ENCODE measurements at regions not wholly inside any gene's neighbourhood (a gene's known extent, or its start where the extent isn't known, plus 50 kb on each side); places are given as distances from the start of the nearest gene placed in this dataset.

DNA sequence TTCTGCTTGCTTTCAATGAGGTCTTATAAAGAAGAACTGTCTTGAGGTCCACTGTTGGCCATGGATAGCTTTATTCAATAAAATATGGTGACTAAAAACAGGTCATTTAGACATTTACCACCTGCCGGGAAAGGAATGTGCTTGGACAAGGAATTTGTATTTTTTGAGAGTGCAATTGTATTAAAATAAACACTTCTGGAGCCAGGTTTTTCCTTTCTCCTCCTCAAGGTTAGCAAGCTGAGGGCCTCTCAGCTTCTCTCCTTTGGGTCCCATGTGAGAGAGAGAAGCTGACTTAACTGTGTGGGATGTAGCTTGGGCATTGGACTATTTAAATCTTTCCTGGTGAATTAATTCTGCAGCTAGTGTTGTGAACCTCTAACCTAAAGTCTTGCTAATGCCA lies 321.0 kb downstream of the MEIS1 start:
- TF ChIP-seq, protein P1, sequence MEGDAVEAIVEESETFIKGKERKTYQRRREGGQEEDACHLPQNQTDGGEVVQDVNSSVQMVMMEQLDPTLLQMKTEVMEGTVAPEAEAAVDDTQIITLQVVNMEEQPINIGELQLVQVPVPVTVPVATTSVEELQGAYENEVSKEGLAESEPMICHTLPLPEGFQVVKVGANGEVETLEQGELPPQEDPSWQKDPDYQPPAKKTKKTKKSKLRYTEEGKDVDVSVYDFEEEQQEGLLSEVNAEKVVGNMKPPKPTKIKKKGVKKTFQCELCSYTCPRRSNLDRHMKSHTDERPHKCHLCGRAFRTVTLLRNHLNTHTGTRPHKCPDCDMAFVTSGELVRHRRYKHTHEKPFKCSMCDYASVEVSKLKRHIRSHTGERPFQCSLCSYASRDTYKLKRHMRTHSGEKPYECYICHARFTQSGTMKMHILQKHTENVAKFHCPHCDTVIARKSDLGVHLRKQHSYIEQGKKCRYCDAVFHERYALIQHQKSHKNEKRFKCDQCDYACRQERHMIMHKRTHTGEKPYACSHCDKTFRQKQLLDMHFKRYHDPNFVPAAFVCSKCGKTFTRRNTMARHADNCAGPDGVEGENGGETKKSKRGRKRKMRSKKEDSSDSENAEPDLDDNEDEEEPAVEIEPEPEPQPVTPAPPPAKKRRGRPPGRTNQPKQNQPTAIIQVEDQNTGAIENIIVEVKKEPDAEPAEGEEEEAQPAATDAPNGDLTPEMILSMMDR (IDR thresholded peaks at IDR 0.05), result no peak
- Histone ChIP-seq H3K27me3 (ENCODE audit: insufficient read depth in 3 of 3, low read length in 2 of 3) (no peaks in the 10 kb centered on the region), H3K4me3 (no peak overlapping the region), H3K4me1 (no peaks in the 10 kb centered on the region), H3K36me3 (ENCODE audit: insufficient read depth in 1 of 2, low read depth in 1 of 2) (no peaks in the 10 kb centered on the region), H3K27ac (no peak overlapping the region), H3K9me3 (no peaks in the 10 kb centered on the region)
- DNase-seq (no peak), ATAC-seq (no peak)
- WGBS, 3 donors, result 71 to 82% (median 80%) methylated on average over 1 of the region's 1 CpG
- intact Hi-C loops (cut with DNase I), result no loop called here

DNA sequence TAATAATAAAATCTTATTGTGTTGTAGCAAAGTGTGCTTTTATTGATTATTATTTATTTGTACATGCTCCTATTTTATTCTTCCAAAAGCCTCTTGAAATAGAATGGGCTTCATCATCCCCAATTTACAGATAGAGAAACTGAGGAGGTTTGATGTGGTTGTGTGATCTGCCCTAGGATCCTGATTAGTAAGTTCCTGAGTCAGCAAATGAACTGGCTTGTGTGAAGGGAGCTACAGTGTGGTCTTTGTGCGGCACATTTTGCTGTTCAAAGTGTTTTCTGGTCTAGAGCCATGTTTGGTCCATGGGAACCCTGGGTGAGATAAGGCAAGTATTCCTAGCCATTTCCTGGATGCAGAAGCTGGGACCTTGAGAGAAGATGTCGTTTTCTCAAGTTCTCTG lies 326.9 kb downstream of the MEIS1 start:
- TF ChIP-seq, protein P1 (IDR thresholded peaks at IDR 0.05), result no peak
- Histone ChIP-seq H3K9me3 (no peaks in the 10 kb centered on the region), H3K36me3 (ENCODE audit: insufficient read depth in 1 of 2, low read depth in 1 of 2) (no peaks in the 10 kb centered on the region), H3K4me1 (no peaks in the 10 kb centered on the region), H3K4me3 (no peak overlapping the region), H3K27ac (no peak overlapping the region), H3K27me3 (ENCODE audit: insufficient read depth in 3 of 3, low read length in 2 of 3) (no peaks in the 10 kb centered on the region)
- DNase-seq (no peak), ATAC-seq (no peak)
- intact Hi-C loops (cut with DNase I), result no loop called here
- 82 to 86% (median 85%) methylated on average over 2 of the region's 2 CpGs for WGBS, 3 donors

DNA sequence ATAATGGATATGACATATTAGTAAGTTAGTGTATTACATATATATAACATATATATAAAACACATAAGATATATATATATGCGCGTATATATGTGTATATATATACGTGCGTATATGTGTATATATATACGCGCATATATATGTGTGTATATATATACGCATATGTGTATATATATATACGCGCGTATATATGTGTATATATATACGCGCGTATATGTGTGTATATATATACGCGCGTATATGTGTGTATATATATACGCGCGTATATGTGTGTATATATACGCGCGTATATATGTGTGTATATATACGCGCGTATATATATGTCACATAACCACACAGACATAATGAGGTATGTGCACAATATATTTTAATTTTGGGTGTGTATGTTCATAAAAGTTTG lies 327.8 kb downstream of the MEIS1 start:
- H3K27ac ChIP-seq, result no peak overlapping the region
- WGBS, 3 donors, result 72 to 85% (median 80%) methylated on average over 25 of the region's 25 CpGs

DNA sequence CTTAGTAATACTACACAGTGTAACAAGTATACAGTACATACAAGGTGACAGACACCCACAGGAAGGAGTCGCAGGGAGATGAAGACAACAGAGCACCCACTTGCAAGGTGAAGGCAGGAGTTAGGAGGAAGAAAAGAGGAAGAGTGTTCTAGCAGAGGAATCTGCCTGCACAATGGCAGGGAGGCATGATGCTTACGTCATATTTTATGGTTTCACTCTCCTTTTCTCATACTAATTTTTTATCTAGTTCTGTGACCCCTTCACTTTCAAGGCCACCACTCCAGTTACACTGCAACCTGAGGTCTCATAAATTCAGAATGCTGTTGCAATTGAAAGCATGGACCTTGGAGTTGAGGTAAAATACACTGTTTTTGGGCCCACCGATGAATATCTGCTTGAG lies 331.7 kb downstream of the MEIS1 start:
- TF ChIP-seq, protein P1 (IDR thresholded peaks at IDR 0.05), result no peak
- Histone ChIP-seq H3K4me1 (no peaks in the 10 kb centered on the region), H3K27me3 (ENCODE audit: insufficient read depth in 3 of 3, low read length in 2 of 3) (no peaks in the 10 kb centered on the region), H3K9me3 (no peaks in the 10 kb centered on the region), H3K4me3 (no peak overlapping the region), H3K36me3 (ENCODE audit: insufficient read depth in 1 of 2, low read depth in 1 of 2) (no peaks in the 10 kb centered on the region), H3K27ac (no peak overlapping the region)
- intact Hi-C loops (cut with DNase I), result no loop called here
- 83 to 90% (median 85%) methylated on average over 3 of the region's 3 CpGs for WGBS, 3 donors
- no peak for DNase-seq
- no peak for ATAC-seq

More for the DNA sequence above, 327.8 kb downstream of the MEIS1 start:
- Histone ChIP-seq H3K9me3 (no peaks in the 10 kb centered on the region), H3K36me3 (ENCODE audit: insufficient read depth in 1 of 2, low read depth in 1 of 2) (no peaks in the 10 kb centered on the region), H3K4me1 (no peaks in the 10 kb centered on the region), H3K4me3 (no peak overlapping the region), H3K27me3 (ENCODE audit: insufficient read depth in 3 of 3, low read length in 2 of 3) (no peaks in the 10 kb centered on the region)
- DNase-seq, result no peak
- no peak for ATAC-seq
- intact Hi-C loops (cut with DNase I), result no loop called here
- TF ChIP-seq, protein P1 (IDR thresholded peaks at IDR 0.05), result no peak

DNA sequence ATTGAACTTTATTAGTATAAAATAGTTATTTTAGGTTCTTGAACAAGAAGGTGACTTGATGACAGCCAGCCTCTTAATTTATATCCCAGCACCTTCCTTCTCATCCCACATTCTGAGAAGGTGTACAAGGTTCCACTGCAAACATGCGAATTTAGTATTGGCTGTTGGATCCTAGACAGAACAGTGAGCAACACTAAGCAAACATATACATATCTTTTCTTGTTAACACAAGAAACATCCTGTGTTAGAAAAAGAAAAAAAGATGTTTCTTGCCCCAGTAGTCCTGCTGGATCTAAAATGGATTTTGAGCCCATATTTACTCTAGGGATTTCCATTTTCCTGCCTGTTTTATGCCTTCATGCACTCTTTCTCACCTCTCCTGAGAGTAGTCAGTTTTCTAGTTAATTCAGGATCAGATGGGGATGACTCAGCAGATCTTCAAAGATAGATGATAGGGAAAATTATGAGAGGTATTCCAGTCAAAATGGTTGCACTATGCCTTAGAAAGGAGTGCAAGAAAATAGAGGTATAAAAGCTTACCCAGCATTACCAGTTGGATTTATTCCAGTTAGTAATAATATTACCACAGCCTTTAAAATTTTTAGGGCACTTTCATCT lies 336.5 kb downstream of the MEIS1 start:
- TF ChIP-seq, protein P1 (IDR thresholded peaks at IDR 0.05), result no peak
- intact Hi-C loops (cut with DNase I), result no loop called here
- Histone ChIP-seq H3K27me3 (ENCODE audit: insufficient read depth in 3 of 3, low read length in 2 of 3) (no peaks in the 10 kb centered on the region), H3K27ac (no peak overlapping the region), H3K4me3 (no peak overlapping the region), H3K9me3 (no peaks in the 10 kb centered on the region), H3K4me1 (no peaks in the 10 kb centered on the region), H3K36me3 (ENCODE audit: insufficient read depth in 1 of 2, low read depth in 1 of 2) (no peaks in the 10 kb centered on the region)
- DNase-seq (no peak), ATAC-seq (no peak)
- WGBS, 3 donors, result 76 to 92% (median 91%) methylated on average over 1 of the region's 1 CpG

All from psoas muscle (tissue), 7 donors.